ENCODE measurements at regions not wholly inside any gene's neighbourhood (a gene's known extent, or its start where the extent isn't known, plus 50 kb on each side); places are given as distances from the start of the nearest gene placed in this dataset.

DNA sequence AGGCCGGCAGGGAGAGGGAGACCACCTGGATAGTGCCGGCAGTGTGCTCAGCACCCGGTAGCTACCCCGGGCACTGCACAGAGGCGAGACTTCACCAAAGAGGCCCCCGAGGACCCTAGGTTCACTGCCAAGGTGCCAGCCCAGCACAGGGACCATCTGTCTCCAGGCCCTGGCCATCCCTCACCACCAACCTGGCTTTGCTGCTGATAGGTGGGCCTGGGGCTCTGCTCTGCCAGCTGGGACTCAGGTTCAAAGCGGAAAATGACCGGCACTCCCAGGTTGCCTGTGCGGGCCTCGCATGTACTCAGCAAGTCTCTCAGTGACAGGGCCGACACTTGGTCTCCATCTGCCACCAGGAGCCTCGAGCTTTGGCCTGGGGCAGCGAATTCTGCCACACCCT is 812.2 kb downstream of the BRD1 start:
- TF ChIP-seq ARNTL (CRISPR knock-in tag; IDR thresholded peaks at IDR 0.05; ENCODE audit: borderline replicate concordance, low read depth), result no peak
- TF ChIP-seq CREB5 (CRISPR knock-in tag; IDR thresholded peaks at IDR 0.05; ENCODE audit: low read depth), result no peak

All from SK-N-SH treated with all-trans-retinoic acid at 6 μM for 48 hours (cell line).